ENCODE measurements at regions not wholly inside any gene's neighbourhood (a gene's known extent, or its start where the extent isn't known, plus 50 kb on each side); places are given as distances from the start of the nearest gene placed in this dataset.
"Not testable (repeated sequence)": the region's sequence is repeated elsewhere in the genome, so short reads cannot be mapped to it uniquely, and the experiment has no call there.

DNA sequence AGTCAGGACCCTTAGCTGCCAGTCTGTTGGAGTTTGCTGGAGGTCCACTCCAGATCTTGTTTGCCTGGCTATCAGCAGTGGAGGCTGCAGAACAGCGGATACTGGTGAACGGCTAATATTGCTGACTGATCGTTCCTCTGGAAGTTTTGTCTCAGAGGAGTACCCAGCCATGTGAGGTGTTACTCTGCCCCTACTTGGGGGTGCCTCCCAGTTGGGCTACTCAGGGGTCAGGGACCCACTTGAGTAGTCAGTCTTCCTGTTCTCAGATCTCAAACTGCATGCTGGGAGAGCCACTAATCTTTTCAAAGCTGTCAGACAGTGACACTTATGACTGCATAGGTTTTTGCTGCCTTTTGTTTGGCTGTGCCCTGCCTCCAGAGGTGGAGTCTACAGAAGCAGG is 160.5 kb downstream of the OR4A47 start:
- TF ChIP-seq, protein P1, sequence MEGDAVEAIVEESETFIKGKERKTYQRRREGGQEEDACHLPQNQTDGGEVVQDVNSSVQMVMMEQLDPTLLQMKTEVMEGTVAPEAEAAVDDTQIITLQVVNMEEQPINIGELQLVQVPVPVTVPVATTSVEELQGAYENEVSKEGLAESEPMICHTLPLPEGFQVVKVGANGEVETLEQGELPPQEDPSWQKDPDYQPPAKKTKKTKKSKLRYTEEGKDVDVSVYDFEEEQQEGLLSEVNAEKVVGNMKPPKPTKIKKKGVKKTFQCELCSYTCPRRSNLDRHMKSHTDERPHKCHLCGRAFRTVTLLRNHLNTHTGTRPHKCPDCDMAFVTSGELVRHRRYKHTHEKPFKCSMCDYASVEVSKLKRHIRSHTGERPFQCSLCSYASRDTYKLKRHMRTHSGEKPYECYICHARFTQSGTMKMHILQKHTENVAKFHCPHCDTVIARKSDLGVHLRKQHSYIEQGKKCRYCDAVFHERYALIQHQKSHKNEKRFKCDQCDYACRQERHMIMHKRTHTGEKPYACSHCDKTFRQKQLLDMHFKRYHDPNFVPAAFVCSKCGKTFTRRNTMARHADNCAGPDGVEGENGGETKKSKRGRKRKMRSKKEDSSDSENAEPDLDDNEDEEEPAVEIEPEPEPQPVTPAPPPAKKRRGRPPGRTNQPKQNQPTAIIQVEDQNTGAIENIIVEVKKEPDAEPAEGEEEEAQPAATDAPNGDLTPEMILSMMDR (IDR thresholded peaks at IDR 0.05) = not testable (repeated sequence)
- TF ChIP-seq EP300 (IDR thresholded peaks at IDR 0.05) = not testable (repeated sequence)
